ENCODE measurements at regions not wholly inside any gene's neighbourhood (a gene's known extent, or its start where the extent isn't known, plus 50 kb on each side); places are given as distances from the start of the nearest gene placed in this dataset.

- Mint-ChIP-seq H3K27me3 (ENCODE audit: low read depth, poor library complexity) (peaks cover 4% of the 10 kb centered on the region), H3K36me3 (ENCODE audit: low read depth) (peaks cover 5% of the 10 kb centered on the region), H3K4me3 (no peak overlapping the region), H3K4me1 (peaks cover 48% of the 10 kb centered on the region), H3K9me3 (peaks cover 6% of the 10 kb centered on the region), H3K27ac (peak overlapping the region; percentile 51)
- TF ChIP-seq, protein P1, sequence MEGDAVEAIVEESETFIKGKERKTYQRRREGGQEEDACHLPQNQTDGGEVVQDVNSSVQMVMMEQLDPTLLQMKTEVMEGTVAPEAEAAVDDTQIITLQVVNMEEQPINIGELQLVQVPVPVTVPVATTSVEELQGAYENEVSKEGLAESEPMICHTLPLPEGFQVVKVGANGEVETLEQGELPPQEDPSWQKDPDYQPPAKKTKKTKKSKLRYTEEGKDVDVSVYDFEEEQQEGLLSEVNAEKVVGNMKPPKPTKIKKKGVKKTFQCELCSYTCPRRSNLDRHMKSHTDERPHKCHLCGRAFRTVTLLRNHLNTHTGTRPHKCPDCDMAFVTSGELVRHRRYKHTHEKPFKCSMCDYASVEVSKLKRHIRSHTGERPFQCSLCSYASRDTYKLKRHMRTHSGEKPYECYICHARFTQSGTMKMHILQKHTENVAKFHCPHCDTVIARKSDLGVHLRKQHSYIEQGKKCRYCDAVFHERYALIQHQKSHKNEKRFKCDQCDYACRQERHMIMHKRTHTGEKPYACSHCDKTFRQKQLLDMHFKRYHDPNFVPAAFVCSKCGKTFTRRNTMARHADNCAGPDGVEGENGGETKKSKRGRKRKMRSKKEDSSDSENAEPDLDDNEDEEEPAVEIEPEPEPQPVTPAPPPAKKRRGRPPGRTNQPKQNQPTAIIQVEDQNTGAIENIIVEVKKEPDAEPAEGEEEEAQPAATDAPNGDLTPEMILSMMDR (IDR thresholded peaks at IDR 0.05), result no peak
- no peak for DNase-seq
Observed at GRCh38 chr3:177776661-177777101, 579.4 kb upstream of the TBL1XR1 start.

DNA sequence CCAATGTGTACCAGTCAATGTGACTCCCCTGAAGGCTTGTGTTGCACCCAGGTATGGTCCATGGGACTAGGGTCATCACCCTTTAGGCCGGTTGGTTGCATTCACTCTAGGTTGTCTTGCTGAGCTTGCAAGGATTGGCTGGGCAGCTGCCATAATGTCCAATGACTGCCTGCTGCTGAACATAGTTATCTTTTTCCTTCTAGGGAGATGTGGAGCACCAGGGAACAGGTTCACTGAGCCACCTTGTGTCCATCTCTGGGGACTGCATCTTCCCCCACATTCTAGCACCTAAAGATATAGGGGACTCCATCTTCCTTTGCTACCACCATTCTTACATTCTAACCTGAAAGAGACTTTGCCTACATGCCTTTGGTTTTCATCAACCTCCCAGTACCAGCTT, 580.4 kb upstream of the TBL1XR1 start:
- peak; percentile 20 for DNase-seq
- Mint-ChIP-seq H3K9me3 (peaks cover 6% of the 10 kb centered on the region), H3K4me1 (peaks cover 51% of the 10 kb centered on the region), H3K27me3 (ENCODE audit: low read depth, poor library complexity) (peaks cover 4% of the 10 kb centered on the region), H3K36me3 (ENCODE audit: low read depth) (peaks cover 5% of the 10 kb centered on the region), H3K4me3 (no peak overlapping the region), H3K27ac (no peak overlapping the region)
- TF ChIP-seq, protein P1 (IDR thresholded peaks at IDR 0.05), result peak; percentile 37

DNA sequence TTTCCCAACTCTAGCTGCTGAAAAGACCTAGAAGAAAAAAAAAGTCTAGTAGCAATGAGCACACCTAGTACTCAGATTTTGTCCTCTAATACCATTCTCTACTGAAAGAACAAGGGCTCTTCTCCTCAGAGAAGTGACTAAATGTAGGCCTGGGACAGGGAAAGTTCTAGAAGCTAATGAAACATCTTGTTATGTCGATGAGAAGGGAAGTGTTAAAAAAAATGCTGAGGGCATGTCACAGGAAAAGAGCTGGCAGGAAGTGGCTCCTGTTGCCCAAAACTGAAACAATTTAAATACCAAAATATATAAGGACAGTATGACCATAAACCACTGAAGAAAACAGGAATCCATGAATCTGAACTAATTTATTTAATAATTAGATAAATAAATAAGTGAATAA, 581.4 kb upstream of the TBL1XR1 start:
- peaks cover 4% of the 10 kb centered on the region for H3K27me3 Mint-ChIP-seq (ENCODE audit: low read depth, poor library complexity)
- no peak overlapping the region for H3K27ac Mint-ChIP-seq
- H3K36me3 Mint-ChIP-seq (ENCODE audit: low read depth), result peaks cover 5% of the 10 kb centered on the region
- H3K4me3 Mint-ChIP-seq, result no peak overlapping the region
- H3K9me3 Mint-ChIP-seq, result peaks cover 6% of the 10 kb centered on the region
- TF ChIP-seq, protein P1 (IDR thresholded peaks at IDR 0.05), result no peak
- DNase-seq, result no peak
- peaks cover 50% of the 10 kb centered on the region for H3K4me1 Mint-ChIP-seq

GRCh38 chr3:177781686-177782161, 584.4 kb upstream of the TBL1XR1 start:
- H3K27ac Mint-ChIP-seq, result peak overlapping the region; percentile 99
- DNase-seq, result no peak
- peaks cover 51% of the 10 kb centered on the region for H3K4me1 Mint-ChIP-seq
- TF ChIP-seq, protein P1 (IDR thresholded peaks at IDR 0.05), result no peak
- no peak overlapping the region for H3K4me3 Mint-ChIP-seq
- H3K9me3 Mint-ChIP-seq, result peaks cover 6% of the 10 kb centered on the region
- H3K27me3 Mint-ChIP-seq (ENCODE audit: low read depth, poor library complexity), result peaks cover 4% of the 10 kb centered on the region
- H3K36me3 Mint-ChIP-seq (ENCODE audit: low read depth), result peaks cover 5% of the 10 kb centered on the region

DNA sequence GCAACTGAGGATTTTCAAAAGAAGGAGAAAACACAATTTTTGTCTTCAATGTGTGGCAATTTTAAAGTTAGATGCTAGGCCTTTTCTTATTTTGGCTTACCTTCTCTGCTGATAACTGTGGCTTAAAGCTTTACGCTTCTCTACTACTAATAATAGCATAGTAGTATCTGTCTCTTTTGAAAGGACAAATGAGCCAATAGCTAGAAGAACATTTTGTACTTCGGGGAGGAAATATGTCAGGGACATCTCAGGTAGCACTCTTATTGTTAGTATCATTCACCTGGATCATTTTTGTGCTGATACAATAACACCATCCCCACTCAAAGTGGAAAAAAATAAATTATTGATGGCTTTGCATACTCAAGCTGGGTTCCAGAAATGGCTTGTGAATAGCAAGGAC, 586.1 kb upstream of the TBL1XR1 start:
- Mint-ChIP-seq H3K4me1 (peaks cover 49% of the 10 kb centered on the region), H3K9me3 (peaks cover 6% of the 10 kb centered on the region), H3K4me3 (no peak overlapping the region), H3K36me3 (ENCODE audit: low read depth) (peaks cover 5% of the 10 kb centered on the region), H3K27me3 (ENCODE audit: low read depth, poor library complexity) (peaks cover 4% of the 10 kb centered on the region), H3K27ac (no peak overlapping the region)
- DNase-seq, result no peak
- TF ChIP-seq, protein P1 (IDR thresholded peaks at IDR 0.05), result no peak

GRCh38 chr3:177783767-177784166, 586.5 kb upstream of the TBL1XR1 start:
- peaks cover 49% of the 10 kb centered on the region for H3K4me1 Mint-ChIP-seq
- H3K27ac Mint-ChIP-seq, result no peak overlapping the region
- peaks cover 4% of the 10 kb centered on the region for H3K27me3 Mint-ChIP-seq (ENCODE audit: low read depth, poor library complexity)
- peaks cover 2% of the 10 kb centered on the region for H3K9me3 Mint-ChIP-seq
- DNase-seq, result no peak
- H3K4me3 Mint-ChIP-seq, result no peak overlapping the region
- peaks cover 2% of the 10 kb centered on the region for H3K36me3 Mint-ChIP-seq (ENCODE audit: low read depth)
- TF ChIP-seq, protein P1 (IDR thresholded peaks at IDR 0.05), result no peak
